Stimulated activated CD4-positive, alpha-beta T cell treated with anti-CD3 and anti-CD28 coated beads, Interleukin-1b, Interleukin-23, amount 100 ng/mL, for 1 hour (primary cell): ENCODE measurements at regions not wholly inside any gene's neighbourhood (a gene's known extent, or its start where the extent isn't known, plus 50 kb on each side); places are given as distances from the start of the nearest gene placed in this dataset.

Source experiments
- DNase-seq, 2 donors: peaks; one replicate each; pipeline ENCODE4 v3.0.0-alpha.2; 2020; ENCODE audit warnings: low read depth in 2 of 2

DNA sequence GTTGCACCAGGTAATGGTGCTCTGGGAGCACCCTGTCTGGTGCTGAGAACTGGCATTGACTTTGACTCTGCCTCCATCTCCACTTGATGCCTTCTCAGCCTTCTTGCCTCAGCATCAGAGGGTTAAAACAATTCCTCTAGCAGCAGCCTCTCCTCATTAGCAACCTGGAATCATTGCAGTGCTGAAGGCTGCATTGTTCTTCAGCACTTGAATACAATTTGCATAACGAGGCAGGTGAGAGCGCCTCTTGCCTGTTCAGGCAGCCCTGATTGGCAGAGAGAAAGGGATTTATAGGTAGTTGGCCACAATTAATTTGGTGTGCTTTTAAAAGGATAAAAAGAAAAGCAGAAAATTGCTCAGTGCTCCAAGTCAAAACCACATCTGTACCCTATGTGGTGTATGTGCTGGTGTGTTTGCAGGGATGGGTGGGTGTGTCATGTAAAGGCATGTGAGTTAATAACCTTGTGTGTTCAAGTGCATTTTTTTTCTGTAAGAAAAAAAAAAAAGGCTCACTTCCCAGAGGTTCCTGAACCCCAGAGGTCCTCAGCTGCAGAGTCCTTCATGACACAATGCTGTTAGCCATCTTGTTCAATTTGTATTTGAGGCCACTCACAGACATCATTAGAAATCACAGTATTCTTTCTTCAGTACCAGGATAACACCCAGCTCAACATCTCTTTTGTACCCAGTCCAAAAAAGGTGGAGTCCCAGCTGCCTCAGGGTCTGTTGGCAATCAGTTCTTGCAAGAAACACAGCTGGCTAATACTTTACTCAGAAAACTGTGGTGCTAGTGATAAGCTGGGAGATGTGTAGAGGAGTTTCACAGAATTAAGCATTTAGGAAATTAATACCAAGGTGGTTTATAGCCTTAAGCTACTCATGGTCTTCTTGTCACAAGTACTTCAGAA lies 385.6 kb downstream of the GRIN2B start:
- no peak for DNase-seq

DNA sequence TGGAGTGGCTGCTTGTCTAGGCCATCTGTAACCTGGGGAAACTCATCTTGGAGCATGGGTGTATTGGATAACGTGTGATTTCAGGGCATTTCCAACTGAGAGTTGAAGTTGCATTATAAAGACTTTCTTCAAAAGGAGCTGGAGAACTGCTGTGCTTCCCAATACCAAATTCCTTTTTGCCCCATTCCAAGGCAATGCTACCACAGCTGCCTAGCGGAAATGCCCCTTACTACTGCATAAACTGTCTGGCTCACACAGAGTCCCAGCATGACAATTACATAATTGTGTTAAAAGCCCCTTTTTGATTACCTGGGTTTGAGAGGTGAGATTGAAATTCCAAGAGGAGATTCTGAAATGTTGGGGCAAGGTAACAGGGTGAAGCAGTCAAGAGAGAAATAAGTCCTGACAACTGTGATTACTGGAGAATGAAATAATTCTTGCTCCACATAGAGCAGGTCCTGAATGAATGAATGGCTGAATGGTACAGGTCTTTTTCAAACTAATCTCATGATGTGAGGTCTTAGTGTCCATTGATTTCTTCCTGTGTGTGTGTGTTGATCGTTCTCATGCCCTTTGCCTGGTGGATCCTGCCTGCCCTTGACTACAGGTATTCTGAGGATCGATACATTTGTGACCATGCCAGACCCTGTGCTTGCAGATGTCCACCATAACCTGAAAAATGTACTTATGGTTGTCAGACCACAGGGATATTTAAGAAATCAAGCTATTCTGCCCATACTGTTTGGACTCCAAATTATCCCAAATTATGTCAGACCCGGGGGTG lies 386.5 kb downstream of the GRIN2B start:
- DNase-seq: no peak

DNA sequence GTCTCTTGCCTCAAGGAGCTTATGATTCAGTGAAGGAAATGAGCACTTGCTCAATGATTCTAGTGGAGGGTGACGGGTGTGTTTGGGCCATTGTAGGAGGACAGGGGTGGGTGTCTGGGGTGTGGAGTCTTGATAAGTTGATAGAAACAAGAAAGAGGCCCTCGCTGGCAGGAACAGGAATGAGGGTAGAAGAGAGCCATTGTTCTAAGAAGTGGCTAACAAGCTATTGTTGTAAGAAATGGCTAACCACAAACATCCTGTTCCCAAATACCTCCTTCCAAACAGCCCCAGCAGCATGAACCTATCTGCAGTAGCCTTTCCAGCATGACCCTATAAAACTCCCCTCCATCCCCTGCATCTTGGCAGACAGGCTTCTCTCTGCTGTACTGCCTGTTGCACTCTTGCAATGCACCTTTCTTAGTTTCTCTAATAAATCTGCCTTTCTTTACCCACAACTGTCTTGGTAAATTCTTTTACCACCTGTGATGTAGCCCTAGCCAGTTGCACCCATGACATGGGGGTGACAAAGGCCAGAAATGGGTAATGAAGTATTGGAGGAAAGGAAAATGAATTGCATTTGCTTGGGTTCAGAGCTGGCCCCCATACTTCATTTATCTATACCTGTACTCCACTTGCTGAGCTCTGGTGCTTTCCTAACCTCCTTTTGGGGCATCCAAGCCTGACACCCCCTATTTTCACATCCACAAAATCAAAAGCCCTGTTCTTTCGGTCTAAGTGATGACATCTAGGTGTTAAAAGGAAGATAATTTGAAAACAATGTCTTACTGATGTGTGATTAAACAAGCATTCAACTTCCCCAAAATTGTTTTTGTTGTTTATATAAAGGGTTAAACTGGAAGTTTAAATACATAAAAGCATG lies 389.1 kb downstream of the GRIN2B start:
- no peak for DNase-seq

DNA sequence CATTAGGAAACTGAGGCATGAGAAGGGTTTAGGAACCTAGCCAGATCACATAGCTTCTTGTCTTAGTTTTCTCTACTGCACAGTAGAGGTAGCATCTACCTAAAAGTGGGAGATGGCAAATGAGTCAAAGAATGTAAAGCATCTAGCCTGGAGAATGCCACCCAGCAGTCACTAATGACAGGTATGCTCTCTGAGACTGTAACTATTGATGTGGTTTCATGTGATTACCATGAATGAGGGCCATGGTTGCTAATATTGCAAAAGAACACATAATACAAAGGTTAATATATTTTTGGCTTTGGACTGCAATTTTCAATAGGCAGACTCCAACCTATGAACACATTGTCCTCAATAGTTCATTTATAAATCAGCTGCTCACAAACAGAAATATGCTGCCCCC lies 389.9 kb downstream of the GRIN2B start:
- DNase-seq: no peak

DNA sequence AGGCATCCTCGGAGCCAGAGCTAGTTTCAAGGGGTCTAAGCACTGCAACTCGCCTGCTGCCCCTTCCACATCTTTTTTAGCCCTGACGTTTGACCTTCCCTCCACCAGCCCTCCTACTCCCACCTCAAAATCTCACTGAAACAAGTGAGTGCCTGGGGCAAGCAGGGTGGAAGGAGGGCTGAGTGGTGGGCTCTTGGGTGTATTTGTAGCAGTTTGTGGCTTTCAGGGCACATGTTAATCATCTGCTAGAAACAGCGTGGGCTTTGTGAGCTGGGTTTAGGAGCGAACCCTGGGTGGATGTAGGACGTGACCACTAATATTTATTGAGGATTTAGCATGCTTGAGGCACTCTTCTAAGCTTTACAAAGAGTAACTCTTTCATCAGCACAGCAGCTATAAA lies 390.3 kb downstream of the GRIN2B start:
- no peak for DNase-seq

DNA sequence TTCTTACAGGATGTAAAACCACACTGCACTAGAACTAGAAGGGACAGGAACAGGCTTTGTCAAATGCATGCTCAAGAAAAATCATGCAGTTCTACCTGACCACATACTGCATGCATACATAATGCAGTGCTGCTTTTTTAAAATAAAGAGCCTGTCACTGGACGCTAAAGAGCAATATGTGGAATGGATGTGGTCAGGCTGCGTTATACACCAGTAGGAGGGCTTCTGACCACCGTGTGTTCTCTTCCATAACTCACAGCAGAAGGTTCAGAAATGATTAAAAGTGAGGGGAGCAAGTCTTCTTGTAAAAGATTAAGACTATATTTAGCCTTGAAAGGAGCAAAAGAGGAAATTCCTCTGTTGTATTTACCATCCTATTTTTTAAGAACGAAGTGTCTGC lies 392.0 kb downstream of the EMP1 start:
- DNase-seq: no peak

GRCh38 chr12:13587721-13588390 lies 391.3 kb downstream of the EMP1 start:
- DNase-seq: no peak

GRCh38 chr12:13586361-13586760 lies 389.8 kb downstream of the EMP1 start:
- DNase-seq: no peak

DNA sequence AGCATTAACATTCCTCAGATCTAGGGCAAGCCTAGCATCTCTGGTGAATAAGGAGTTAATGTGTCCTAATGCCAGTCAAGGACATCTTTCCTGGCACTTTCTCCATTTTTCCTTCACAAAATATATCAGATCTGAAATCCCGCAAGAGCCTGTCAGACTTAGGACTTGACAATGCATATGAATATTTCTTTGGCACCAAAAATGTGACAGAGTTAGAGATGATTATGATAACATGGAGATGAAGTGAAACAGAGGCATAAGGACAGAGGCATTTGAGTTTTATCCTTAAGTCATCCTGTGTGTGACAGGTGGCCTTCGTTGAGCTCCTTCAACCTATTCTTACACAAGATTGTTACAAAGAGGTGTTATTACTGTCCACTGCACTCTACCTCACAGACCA lies 388.0 kb downstream of the EMP1 start:
- no peak for DNase-seq

- no peak for DNase-seq
These were observed 387.1 kb downstream of the EMP1 start for GRCh38 chr12:13583630-13584029.

DNA sequence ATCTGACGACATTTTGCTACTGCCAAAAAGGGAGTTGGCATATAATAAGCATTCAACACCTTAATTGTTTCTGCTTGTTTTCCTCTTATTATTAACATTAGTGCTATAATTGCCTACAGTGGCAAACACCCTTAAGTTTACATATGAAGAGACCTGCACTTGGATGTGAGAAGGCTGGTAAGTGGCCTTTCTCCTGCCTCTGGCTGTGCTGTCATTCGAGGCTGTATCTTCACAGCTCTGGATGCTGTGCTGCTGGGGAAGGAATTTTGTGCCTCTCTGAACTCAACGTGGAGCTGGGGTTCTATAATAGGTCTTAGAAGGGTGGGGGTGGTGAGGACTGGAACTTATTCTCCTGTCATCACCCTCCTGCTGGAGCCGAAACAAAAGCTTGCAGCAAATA lies 385.9 kb downstream of the EMP1 start:
- DNase-seq: no peak

DNA sequence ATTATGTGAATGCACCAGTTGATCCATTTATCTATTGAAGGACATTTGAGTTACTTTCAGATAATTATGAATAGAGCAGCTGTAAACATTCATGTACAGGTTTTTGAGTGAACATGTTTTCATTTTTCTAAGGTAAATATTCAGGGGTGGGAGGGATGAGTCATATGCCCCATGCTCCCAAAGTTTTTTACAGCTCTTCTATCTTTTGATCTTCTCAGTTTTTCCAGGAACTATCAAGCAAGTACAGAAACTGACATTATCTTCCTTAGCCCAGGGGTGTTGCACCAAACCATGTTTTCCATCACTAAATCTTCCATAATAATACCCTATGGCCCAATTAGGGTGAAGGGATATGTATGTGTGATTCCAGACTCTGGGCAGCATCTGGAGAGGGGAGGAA lies 384.5 kb downstream of the EMP1 start:
- no peak for DNase-seq

DNA sequence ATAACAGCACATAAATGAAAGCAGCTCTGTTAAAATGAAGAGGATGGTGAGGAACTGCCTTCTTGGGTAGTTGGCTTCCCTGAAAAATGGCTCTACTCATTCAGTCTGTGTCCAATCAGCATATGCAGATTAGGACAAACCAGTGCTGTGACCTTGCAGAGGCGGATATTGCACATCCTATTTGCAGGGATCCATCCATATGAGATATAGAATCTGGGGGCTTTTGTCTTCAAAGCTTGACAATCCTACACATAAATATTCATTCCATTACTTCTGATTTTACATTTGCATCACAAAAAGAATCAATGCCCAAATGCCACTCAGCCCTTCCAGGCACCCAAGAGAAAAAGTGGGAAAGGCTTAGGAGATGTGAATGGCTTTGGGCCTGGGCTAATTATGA lies 383.7 kb downstream of the EMP1 start:
- no peak for DNase-seq

DNA sequence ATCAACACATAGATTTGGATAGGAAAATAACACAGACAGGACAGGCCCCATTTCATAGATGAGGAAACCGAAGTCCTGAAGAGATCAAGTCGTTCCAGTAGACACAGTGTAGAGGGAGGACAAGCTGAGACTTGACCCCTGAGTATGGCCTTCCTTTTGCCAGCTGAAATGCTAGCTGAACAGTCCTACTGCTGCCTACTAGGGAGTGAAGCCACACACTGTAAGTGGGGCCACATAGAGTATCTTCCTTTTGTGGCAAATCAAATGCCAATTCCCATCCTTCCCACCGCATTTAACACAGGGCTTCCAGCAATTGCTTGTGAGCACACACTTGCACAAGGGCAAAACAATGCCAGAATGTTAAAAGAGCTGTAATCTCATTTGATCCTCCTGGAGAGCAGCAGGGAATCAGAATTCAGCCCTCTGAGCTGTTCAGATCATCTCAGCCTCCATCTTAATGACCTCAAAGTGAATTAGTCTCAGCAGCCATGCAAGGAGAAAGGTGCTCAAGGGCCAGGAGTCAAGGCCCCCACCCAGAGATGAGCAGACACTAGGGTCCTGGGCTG lies 380.5 kb downstream of the EMP1 start:
- no peak for DNase-seq

- no peak for DNase-seq
These were observed 377.3 kb downstream of the EMP1 start for GRCh38 chr12:13573698-13574321.

DNA sequence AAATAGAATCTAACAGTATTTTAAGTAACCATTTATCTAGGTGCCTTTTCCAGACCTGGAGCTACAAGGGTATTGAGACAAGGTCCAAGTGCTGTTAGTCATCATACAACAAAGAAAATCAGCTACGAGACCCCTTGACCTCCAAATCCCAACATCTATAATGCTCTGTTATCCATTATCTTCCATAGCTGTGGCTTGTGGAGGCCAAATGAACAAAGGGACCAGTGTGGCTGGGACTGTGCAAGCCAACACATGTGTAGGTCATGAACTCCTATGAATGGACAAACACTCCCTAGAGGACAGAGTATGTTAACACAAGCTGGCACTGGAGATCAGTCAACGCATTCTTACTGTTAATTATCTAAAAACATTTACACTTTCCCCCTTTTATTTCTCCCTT lies 374.5 kb downstream of the EMP1 start:
- no peak for DNase-seq

DNA sequence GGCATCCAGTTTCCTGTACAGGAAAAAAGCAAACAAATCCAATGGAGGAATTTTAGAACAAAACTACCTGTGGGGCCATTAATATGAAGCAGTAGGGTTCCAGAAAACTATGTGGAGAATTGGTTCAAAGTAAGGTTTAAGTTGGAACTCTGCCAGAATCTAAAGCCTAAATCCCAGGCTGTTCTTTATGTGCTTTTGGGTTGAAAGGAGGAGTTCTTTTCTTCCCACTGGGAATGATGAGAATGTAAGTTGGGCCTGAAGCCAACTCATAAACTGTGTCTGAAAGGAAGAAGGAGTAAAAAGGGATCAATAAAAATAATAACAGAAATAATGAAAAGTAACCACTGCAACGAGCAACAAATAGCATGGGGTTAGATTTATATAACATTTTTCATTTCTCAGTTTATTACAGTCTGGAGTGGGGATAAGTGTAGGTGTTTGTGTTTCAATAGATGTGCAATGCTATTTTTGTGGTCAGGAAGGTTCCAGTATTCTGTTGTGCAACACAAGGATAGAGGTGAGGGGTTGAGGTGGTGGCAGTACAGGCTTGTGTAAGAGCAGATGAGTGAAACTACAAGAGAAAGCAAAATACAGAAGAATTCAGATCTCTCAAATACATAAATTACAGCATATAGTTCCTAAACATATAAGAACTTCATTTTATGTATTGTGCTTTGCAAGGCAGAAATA lies 373.6 kb downstream of the EMP1 start:
- DNase-seq: no peak

DNA sequence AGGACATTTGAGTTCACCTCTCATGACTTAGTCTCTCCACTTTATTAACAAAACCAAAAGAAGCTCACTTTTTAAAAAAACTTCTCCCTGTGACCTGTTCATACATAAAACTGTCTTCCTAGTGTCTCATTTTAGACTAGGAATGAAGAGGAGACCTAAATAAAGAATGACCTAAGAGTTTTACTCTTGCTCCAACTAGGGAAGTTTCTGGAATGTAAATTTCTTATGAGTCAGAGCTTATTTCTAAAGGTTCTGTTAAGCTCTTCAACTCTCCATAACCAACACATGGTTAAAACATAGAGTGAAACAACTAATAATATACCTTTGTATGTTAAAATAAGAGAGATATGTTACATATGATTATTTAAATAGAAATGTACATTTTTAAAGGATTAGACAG lies 369.8 kb downstream of the EMP1 start:
- no peak for DNase-seq

- no peak for DNase-seq
These were observed 367.8 kb downstream of the EMP1 start for GRCh38 chr12:13564266-13564810.

DNA sequence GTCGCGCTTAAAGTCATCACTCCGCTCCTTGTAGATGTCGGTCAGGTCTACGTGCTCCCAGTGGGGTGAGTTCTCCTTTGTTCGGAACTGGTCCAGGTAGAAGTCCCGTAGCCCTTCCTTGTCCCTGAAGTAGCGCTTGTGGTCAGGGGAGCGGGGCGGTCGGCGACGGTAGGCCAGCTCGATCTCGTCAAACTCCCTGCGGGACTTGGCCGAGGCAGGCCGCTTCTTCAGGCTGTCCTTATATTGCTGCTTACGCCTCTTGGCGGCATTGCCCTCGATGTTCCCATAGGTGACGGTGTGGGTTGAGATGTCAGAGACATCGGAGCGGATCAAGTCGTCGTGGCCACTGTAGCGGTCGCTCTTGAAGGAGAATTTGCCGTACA lies 367.2 kb downstream of the EMP1 start:
- DNase-seq: no peak
